GM18502 (cell line): ENCODE measurements at regions not wholly inside any gene's neighbourhood (a gene's known extent, or its start where the extent isn't known, plus 50 kb on each side); places are given as distances from the start of the nearest gene placed in this dataset.
"Not testable (repeated sequence)": the region's sequence is repeated elsewhere in the genome, so short reads cannot be mapped to it uniquely, and the experiment has no call there.

Experiments
- ATAC-seq: cut with Tn5 transposase; IDR thresholded peaks from one replicate; pipeline ENCODE4 v1.9.1; 2021; ENCODE audit warnings: mild to moderate bottlenecking; ENCODE audit not compliant: unreplicated experiment, poor library complexity

- ATAC-seq, result no peak
Observed at GRCh38 chr4:29336861-29337260, 1383.3 kb upstream of the PCDH7 start.

GRCh38 chr4:29372971-29373370, 1347.2 kb upstream of the PCDH7 start:
- no peak for ATAC-seq

GRCh38 chr4:29375716-29376115, 1344.5 kb upstream of the PCDH7 start:
- ATAC-seq, result no peak

- ATAC-seq, result not testable (repeated sequence)
Observed at GRCh38 chr4:29378237-29378636, 1341.9 kb upstream of the PCDH7 start.

- no peak for ATAC-seq
Observed at GRCh38 chr4:29390921-29391320, 1329.2 kb upstream of the PCDH7 start.

- ATAC-seq, result no peak
Observed at GRCh38 chr4:29405116-29405515, 1315.1 kb upstream of the PCDH7 start.

- ATAC-seq, result no peak
Observed at GRCh38 chr4:29415771-29416170, 1304.4 kb upstream of the PCDH7 start.

GRCh38 chr4:29423836-29424721, 1296.1 kb upstream of the PCDH7 start:
- ATAC-seq, result no peak

GRCh38 chr4:29453303-29453820, 1266.8 kb upstream of the PCDH7 start:
- no peak for ATAC-seq

- no peak for ATAC-seq
Observed at GRCh38 chr4:29459926-29460325, 1260.2 kb upstream of the PCDH7 start.

- no peak for ATAC-seq
Observed at GRCh38 chr4:29467044-29467717, 1253.0 kb upstream of the PCDH7 start.
